HG03442 (cell line): ENCODE measurements at regions not wholly inside any gene's neighbourhood (a gene's known extent, or its start where the extent isn't known, plus 50 kb on each side); places are given as distances from the start of the nearest gene placed in this dataset.

ENCODE experiments used
- ATAC-seq: cut with Tn5 transposase; IDR thresholded peaks from one replicate; pipeline ENCODE4 v1.9.1; 2021; ENCODE audit warnings: mild to moderate bottlenecking, moderate library complexity; ENCODE audit not compliant: unreplicated experiment

DNA sequence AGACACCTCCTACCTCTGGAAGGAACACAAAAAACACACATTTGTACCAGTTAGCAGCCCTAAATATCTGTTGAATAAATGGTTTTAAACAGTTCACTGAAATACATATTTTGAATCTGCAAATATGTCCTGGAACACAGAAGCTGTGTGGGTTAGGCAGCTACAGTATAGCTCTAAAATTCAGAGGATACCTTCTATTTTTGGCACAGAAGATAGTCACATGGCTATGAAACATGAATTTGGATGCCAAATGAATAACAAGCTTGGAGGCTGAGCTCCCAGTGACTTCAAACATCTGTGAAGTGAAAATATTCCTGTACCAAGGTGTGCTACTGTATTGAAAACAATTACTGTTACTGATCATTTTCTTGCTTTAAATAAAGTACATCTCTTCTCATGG, 391.5 kb upstream of the ADGRL2 start:
- no peak for ATAC-seq

DNA sequence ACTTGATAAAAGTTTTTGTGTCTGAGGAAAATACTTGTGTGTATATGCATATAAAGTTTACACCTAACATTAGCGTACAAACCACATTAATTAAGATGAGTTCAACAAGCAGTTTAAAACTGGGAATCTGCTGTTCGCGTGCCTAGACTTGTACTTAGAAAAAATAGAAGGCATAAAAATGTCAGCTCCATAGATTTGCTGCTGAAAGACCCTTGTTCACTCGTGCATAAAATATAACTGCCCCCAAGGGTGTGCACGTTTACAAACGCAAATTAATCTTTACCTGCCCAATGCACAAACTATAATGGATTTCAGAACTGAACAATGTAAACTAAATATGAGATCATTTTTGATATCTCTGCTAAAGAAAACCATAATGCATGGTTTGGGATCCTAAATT, 392.3 kb upstream of the ADGRL2 start:
- no peak for ATAC-seq

DNA sequence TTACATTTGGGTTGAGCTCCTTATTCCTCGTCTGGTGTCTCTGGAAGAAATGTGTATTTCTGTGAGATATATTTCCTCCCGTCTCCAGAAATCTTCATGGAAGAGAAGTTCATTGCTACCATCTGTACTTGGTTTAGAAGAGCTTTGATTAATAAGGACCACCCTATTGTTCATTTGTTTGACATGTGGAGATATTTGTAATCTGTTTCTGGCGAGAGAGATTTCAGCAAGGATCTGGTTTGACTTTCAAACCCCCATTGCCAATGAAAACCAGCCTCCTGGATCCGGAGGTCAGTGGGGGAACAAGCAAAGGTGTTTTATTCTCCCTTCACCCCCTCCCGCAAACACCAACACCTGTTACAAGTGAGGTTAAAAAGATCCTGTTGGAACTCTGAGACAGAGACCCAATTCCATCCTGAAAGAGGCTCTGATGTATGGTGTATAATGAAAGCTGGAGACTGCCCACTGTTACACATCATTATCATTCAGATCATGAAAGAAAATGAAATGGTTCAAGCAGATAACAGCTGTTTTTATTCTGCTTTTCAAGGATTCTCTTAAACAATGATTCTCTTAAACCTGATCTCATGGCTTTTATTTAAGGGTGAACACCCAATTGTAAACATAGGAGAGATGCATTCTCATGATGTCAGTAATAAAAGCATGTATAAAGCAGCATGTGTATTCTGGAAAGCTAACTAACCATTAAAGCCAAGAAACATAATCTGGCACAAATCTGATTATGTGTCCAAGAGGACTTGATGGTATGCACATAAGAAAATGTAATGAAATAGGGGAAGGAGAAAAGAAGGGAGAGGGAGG, 393.5 kb upstream of the ADGRL2 start:
- no peak for ATAC-seq

DNA sequence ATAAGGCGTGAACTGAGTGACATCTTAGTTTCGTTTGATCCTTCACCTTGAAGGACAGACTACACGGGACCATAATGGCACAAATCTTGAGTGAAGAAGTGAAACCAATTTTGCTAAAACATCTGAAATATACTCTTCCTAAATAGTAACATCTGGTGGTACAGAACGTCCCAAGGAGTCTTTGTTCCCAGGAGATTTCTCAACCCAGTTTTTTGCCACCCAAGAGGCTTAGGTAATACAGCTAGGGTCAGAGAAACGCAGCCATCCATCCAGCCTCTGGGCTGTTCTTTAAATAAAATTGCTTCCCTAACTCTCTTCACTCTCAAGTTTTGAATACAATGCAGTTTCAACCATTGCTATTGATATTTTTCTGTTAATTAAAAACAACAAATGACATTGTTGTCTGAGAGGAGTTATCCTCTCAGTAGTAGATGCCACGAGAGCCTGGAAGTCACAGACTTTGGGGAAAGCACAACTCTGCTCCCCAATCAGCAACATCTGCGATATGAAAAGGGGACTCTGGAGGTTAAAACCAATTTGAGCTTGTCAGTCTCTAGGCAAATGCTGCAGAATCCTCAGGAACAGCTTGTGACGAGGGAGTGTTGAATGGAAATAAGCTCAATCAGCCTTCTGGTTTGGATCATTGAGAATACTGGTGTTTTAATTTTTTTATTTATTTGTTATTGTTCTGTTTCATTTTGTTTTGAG, 394.3 kb upstream of the ADGRL2 start:
- no peak for ATAC-seq

DNA sequence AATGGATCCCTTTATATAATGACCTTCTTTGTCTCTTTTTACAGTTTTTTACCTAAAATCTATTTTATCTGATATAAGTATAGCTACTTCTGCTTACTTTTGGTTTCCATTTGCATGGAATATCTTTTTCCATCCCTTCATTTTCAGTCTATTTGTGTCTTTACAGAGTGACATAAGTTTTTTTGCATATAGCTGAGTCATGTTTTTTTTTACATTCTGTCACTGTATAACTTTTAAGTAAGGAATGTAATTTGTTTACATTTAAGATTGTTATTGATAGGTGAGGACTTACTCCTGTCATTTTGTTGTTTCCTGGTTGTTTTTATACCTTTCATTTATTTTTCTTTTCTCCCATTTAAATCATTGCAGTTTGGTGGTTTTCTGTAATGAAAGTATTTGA, 402.7 kb upstream of the ADGRL2 start:
- no peak for ATAC-seq

DNA sequence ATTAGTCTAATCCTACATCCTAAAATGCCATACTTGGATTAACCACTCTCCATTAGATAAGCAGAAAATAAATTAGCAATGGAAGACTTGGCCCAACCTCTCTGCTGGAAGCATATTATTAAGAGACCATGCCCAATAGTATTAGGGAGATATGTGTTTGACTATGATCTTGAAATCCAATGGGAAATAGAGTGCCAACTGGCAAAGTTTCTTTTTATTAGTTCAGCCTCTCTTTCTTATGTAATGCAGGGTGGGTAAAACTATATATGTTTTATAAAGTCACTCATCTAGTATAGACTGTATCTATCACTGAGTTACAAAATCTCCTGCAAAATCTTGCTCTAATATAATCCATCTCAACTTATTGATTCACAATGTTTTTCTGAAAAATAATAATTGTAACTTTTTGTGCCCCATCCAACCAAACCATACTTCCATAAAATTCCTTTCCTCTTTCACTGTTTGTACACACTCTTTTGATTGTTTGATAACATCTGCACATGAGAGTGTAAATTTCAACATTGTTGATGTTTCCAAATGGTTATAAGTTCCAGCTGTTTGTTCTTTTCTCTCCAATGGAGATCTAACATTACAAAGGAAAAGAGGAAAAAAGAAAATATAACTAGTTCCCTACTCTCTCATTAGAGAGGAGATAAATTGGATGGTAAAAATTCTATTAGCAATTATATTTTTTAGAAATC, 408.1 kb upstream of the ADGRL2 start:
- ATAC-seq: no peak

DNA sequence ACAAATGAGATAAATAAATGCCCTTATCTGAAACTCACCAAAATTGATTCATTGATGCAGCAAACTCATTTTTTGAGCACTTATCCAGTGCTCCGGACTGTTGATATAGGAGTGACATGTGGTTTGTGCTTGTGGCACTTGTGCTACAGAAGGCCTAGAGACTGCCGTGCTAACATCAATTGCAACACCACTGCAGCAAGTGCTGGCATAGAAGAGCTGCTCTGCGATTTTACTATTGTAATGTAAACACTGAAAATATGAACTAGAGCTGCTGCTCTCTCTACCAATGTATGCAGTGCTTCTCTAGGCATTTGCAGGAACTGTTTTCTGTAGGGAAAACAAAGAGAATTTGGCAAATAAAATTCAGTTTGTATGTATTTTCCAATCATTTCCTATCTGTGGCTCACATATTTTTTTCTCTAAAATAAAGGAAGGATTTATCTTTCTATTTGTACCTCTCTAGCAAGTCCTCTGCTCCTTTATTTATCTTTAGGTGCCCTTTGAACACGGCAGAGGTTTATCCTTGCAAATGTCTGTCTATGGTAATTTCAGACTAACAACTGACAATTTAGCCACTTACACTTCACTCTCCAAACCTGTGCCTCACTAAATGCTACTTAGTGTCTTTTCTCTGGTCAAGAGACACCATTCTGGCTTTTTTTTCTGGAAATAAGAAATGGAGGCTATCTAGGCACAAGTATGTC, 409.5 kb upstream of the ADGRL2 start:
- no peak for ATAC-seq

DNA sequence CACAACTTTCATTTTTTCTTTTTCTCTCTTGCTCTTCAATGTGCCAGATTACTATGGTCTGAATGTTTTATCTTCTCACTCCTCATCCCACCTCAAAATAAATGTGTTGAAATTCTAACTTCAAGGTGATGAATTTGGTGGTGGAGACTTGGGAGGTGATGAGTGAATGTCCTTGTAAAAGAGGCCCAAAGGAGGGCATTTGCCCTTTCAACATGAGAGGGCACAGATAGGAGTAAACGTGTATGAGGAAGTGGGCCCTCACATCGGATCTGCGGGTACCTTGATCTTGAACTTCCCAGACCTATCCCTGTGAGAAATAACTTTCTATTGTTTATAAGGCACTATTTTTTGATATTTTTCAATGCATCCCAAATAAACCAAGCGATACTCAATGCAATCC, 412.3 kb upstream of the ADGRL2 start:
- ATAC-seq: no peak

DNA sequence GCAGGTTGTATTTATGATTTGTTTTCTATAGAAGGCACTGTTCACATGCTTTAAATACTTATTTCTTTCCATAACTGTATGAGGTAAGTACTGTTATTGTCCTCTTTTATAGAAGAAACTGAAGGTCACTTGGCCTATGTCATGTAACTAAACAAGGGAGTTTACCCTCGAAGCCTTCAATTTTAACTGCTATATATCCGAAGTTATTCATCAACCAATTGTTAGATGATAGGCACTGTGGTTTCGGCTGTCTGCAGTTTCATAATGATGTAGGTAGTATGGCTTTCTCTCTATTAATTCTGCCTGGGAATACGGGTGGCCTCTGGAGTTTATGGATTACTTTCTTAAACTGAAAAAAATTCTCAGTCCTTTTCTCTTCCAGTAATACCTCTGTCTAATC, 413.3 kb upstream of the ADGRL2 start:
- no peak for ATAC-seq

DNA sequence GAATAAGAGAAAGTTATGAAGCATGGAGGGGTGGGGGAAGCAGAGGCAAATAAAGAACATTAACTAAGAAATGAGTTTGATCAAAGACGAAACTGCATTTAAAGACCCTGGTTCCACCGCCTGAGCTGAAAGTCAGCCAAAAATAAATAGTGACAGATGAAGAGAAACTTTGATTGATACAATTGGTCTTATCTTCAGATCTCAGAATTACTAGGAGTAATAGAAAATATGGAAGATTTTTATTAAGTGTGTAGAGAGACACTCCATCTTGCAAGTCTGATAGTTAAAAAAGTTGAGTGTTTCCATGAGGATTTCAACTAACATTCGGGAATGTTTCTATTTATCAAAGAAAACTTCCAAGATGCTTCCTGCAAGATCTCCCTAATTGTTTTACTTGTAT, 418.2 kb upstream of the ADGRL2 start:
- no peak for ATAC-seq

DNA sequence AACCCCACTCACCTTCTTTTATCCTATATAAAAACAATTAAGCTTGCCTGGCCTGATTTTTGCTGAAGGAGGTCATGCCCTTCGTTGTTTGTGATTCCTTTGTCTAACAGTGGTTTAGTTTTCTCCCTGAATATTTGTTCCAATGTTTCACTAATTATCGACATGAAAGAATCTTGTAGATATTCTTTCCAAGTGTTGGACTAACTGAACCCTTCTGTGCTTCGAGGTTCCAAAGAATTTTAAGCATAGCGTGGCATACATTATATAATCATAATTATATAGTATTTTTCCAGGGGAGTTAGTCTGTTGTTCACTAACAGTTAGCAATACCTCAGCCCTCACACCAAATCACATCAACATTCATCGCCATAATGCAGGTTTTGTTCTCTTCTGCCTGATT, 418.9 kb upstream of the ADGRL2 start:
- no peak for ATAC-seq

DNA sequence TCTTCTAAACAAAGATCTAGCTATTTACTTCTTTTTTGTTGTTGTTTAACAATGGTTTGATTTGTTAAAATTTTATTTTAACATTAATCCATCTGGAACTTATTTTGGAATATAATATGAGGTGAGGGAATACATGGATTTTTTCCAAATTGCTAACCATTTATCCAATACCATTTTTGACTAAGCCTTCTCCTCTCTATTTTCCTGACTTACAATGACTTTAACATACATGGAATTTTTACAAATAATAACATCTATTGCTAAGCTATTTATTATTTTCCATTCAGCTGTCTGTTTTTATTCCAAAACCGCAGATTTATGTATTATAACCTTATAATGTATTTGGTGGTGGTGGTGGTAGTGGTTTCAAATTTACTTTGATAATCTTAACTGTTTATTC, 420.3 kb upstream of the ADGRL2 start:
- no peak for ATAC-seq

DNA sequence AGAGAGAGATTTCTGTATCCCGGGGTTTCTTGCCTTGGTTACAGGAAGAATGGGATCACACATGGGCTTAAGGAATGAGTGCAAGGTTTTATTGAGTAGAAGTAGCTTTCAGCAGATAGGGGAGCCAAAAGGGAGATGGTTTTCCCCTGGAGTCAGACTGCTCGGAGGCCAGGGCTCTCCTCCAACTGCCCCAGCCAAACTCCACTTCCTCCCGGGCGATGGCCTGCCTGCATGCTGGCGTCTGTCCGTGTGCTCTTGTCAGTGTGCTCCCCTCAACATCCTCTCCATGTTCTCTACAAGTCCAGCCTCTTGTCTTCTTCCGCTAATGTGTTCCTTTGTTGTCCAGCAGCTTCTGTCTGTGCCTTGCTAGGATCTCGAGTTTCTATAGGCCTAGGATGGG, 421.3 kb upstream of the ADGRL2 start:
- no peak for ATAC-seq

DNA sequence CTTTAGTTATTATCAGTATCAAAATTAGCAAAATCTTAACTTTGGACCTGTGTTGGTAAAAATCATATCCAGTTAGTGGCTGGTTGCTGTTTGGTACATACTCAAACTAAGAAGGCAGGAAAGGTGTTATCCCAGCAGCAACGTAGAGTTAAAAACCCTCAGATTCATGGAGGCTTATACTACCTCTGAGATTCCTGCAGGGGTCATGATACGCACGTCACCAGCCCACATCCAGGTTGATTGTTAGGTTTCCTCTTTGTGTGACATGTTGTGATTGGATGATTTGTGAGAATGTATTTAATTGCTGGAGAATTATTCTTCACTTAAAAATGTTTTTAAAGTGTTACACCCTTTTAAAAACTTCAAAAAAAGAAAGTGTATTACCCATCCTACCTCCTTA, 423.3 kb upstream of the ADGRL2 start:
- no peak for ATAC-seq

DNA sequence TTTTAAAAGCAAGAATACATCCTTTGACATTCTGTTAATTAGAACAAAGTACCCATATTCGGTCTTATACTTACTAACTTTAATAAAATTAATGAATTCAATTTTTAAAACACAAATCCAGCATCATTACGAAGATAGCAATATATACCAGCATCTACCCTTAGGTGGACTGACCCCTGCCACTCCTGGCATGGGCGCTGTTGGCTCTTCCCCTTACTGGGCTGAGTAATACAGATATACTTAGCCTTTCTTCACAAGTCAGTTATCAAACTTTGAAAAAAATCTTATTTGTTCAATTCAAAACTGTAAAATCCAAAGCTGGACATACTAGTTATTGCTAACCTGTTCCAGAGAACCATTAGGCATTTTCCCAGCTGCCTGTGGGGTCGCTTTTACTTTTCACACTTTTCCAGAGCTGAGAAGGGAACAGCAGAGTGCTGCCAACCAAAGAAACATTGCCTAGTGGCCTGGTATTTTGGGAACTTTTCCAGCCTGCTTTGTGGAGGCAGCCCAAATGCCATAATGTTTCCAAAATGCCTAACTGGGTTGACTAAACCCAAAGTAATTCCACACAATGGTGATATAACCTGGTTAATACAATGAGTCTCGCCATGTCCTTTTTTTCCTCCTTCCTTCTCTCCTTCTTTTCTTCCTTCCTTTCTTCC, 424.7 kb upstream of the ADGRL2 start:
- ATAC-seq: no peak

DNA sequence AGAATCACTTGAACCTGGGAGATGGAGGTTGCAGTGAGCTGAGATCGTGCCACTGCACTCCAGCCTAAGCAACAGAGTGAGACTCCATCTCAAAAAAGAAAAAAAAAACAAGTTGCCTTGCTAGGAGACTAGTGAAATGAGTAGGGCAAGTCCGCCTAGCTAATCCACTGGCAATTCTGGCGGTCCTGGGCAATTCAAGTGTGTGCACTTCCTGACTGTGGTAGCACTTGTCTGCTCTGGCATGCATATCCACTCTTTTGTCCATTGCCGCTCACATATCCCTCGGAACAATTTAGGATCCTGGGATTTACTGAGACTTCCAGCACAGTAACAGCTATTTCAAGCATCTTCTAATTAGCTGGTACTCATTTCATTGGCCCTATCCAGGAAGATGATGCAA, 426.3 kb upstream of the ADGRL2 start:
- no peak for ATAC-seq

DNA sequence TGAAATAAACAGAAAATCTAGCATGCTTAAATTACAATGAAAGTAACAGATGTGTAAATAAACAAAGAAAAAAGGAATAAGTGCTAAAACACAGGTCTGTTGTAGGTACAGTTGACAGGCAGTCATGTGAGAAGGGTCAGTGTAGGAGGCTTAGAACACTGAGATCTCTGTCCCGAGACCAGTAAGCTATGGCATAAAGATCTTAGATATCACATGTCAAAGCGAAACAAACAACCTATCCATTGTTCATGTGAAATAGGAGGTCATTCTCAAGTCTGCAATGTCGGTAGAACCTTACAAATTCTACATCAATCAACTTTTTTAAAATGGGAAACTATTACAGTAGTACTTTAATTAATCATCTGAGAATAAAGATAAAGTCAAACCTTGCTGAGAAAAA, 428.9 kb upstream of the ADGRL2 start:
- no peak for ATAC-seq

DNA sequence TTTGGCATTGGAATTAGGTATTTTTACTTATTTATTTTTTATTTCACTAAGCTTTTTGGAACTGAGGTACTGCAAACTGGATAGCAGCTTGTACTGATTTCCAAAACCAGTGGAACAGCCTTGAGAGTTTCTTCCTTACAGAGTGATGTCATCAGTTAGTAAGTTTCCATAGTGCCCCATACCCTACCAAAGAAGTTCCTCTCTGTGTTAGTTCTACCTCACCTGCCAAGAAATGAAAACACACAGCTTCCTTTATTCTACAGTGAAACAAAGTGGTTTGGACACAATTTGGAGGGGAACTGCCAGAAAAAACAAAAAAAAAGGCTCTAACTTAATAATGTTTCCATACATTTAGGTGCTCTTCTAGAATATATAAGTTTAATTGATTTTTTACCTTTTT, 430.9 kb upstream of the ADGRL2 start:
- ATAC-seq: no peak

DNA sequence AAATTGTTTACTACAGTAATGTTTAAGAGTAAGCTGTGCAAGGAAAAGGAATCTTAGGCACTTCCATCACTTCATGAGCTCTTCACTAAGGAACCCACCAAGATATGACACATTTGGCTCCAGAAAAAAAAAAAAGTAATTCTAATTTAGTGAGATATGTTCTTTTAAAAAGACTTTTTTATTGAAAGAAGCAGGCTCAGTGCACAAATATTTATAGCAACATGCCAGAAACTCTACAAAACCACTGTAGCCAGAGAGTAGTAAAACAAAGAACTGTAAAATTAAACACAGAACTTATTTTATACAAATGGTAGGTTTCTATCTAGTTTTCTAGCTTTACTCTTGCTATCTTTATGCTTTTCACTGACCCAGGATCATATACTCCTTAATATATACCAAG, 434.6 kb upstream of the ADGRL2 start:
- ATAC-seq: no peak

DNA sequence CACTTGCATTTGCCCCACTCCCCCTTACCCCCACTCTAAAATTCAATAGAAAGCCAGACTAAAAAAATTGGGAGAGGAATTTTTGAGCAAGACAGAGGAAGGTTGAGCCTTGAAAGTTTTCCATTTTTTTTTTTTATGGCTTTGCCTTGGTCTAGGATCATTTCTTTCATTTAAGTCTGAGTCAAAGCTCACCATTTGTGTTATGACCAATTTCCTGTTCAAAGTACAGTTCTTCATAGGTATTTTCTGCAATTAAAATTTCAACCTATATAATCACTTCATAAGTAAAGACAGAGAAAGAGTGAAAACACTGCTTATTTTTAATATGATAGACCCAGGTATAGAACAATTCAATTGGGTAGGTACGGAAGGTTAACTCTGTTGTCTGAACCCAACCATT, 436.6 kb upstream of the ADGRL2 start:
- ATAC-seq: no peak

DNA sequence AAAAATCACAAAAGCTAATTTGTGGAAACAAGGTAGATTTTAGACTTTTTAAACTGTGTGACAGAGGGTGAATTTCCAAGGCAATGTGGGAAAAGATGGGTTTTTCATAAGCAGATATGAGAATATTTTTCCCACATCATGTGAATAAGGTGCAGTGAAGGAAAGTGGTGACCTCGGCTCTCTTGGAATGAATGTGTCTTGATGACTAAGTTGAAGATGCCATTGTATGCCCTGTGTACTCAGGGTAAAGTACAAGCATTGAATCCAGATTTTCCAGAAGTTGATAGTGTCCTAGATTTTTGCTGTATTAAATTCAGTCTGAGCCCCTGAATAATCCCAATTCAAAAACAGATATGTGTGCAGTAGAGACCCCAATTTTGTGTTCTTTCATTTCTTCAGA, 442.6 kb upstream of the ADGRL2 start:
- ATAC-seq: no peak
